Spleen (tissue), 11 donors: ENCODE measurements at regions not wholly inside any gene's neighbourhood (a gene's known extent, or its start where the extent isn't known, plus 50 kb on each side); places are given as distances from the start of the nearest gene placed in this dataset.

Experiments
- DNase-seq: peaks from one replicate; pipeline ENCODE4 v3.0.0-alpha.2; 2020
- H3K27ac ChIP-seq, 8 donors: fragments of 200-600 bp; sonication (generic) in 7 of 8; 1 replicate in 4 of 8; 2 replicates in 4 of 8; pipeline versions ENCODE4 v1.5.0 to v1.8.0; 2016 to 2021; ENCODE audit warnings: inconsistent platforms in 4 of 8, mild to moderate bottlenecking in 4 of 8, moderate library complexity in 1 of 8
- H3K27me3 ChIP-seq, 7 donors: fragments of 200-600 bp; sonication (generic) in 6 of 7; replicated peaks in 1 of 7; 1 replicate in 4 of 7; 2 replicates in 3 of 7; pipeline versions ENCODE4 v1.5.0 to v1.8.0; 2016 to 2021; ENCODE audit warnings: inconsistent platforms in 3 of 7, mild to moderate bottlenecking in 1 of 7
- H3K36me3 ChIP-seq, 6 donors: fragments of 200-600 bp; sonication (generic) in 5 of 6; 1 replicate in 4 of 6; 2 replicates in 2 of 6; pipeline versions ENCODE4 v1.5.0 to v1.8.0; 2016 to 2021; ENCODE audit warnings: inconsistent platforms in 2 of 6
- H3K4me1 ChIP-seq, 6 donors: fragments of 200-600 bp; sonication (generic) in 5 of 6; 1 replicate in 3 of 6; 2 replicates in 3 of 6; pipeline versions ENCODE4 v1.5.0 to v1.8.0; 2016 to 2021; ENCODE audit warnings: inconsistent platforms in 3 of 6
- H3K4me3 ChIP-seq, 8 donors: fragments of 200-600 bp; sonication (generic) in 7 of 8; 1 replicate in 4 of 8; 2 replicates in 4 of 8; pipeline versions ENCODE4 v1.5.0 to v1.8.0; 2016 to 2021; ENCODE audit warnings: inconsistent platforms in 4 of 8, mild to moderate bottlenecking in 4 of 8, moderate library complexity in 2 of 8
- H3K9me3 ChIP-seq, 8 donors: fragments of 200-600 bp; sonication (generic) in 7 of 8; 1 replicate in 4 of 8; 2 replicates in 4 of 8; pipeline versions ENCODE4 v1.5.0 to v1.8.0; 2016 to 2021; ENCODE audit warnings: inconsistent platforms in 4 of 8
- CTCF ChIP-seq, 11 experiments: fragments of 200-600 bp in 7 of 11; fragments of 450-650 bp in 4 of 11; sonication (generic) in 4 of 11; IDR thresholded peaks in 8 of 11; conservative IDR thresholded peaks in 3 of 11; 1 replicate in 7 of 11; 2 replicates in 4 of 11; pipeline versions ENCODE4 v1.4.0 to v1.8.0; 2016 to 2021; ENCODE audit warnings: antibody characterized with exemption in 11 of 11, inconsistent platforms in 4 of 11, mild to moderate bottlenecking in 1 of 11
- POLR2A ChIP-seq, 3 donors: fragments of 450-650 bp; IDR thresholded peaks; one replicate each; pipeline ENCODE4 v1.5.1; 2017; ENCODE audit warnings: antibody characterized with exemption in 3 of 3, mild to moderate bottlenecking in 1 of 3
- POLR2AphosphoS5 ChIP-seq, 3 donors: sonication (generic); formaldehyde crosslinking; IDR thresholded peaks; one replicate each; pipeline ENCODE4 v1.5.1; 2017; ENCODE audit warnings: antibody characterized with exemption in 3 of 3
- WGBS, 5 donors: extraction: QIAGEN DNeasy Blood & Tissue Kit in 3 of 5; methylation state at CpG; one replicate each; pipeline versions ENCODE4 v1.1.5 to v1.1.7; 2013 to 2018; 5-methylcytosine and 5-hydroxymethylcytosine counted together
- intact Hi-C: fragments of 100-400 bp; cut with DNase I; formaldehyde crosslinking; loops from one replicate; pipeline ENCODE4 v1.15.0; 2023; ENCODE audit warnings: low total_unique reads
- donor health status: healthy with polysubstance abuse.
- donor health status: DM: no; HTN: no; CAD: no; lungs with moderate emphysema.
- donor health status: DM: no; HTN: no; CAD: no.
- donor health status: Bipolar disorder and iron deficiency.
- donor health status: healthy.
- donor health status: DM: no; HTN: no; CAD: no.
- donor health status: DM: yes; HTN: yes; CAD: no.

GRCh38 chr13:89568746-89569145 lies 1778.7 kb upstream of the MIR17HG start:
- DNase-seq = no peak
- Histone ChIP-seq H3K9me3 (peaks cover 0 to 29% (median 5%) of the 10 kb centered on the region in 8 donors), H3K27ac (no peak overlapping the region), H3K27me3 (no peaks in the 10 kb centered on the region), H3K4me1 (no peaks in the 10 kb centered on the region), H3K36me3 (no peaks in the 10 kb centered on the region), H3K4me3 (no peak overlapping the region)
- 67 to 92% (median 86%) methylated on average over 2 of the region's 2 CpGs for WGBS, 5 donors
- intact Hi-C loops = no loop called here
- TF ChIP-seq POLR2AphosphoS5 (IDR thresholded peaks at IDR 0.05) = no peak
- no peak for TF ChIP-seq POLR2A (IDR thresholded peaks at IDR 0.05)

GRCh38 chr13:89571676-89572075 lies 1775.8 kb upstream of the MIR17HG start:
- no peaks in the 10 kb centered on the region for H3K27me3 ChIP-seq
- no peak overlapping the region for H3K4me3 ChIP-seq
- intact Hi-C loops = no loop called here
- no peaks in the 10 kb centered on the region for H3K36me3 ChIP-seq
- H3K27ac ChIP-seq = no peak overlapping the region
- TF ChIP-seq CTCF (IDR thresholded peaks at IDR 0.05 in 8 of 11, conservative IDR thresholded peaks at IDR 0.05 in 3 of 11) (no peak), POLR2AphosphoS5 (IDR thresholded peaks at IDR 0.05) (no peak), POLR2A (IDR thresholded peaks at IDR 0.05) (no peak)
- H3K9me3 ChIP-seq = peaks cover 0 to 29% (median 5%) of the 10 kb centered on the region in 8 donors
- no peak for DNase-seq
- H3K4me1 ChIP-seq = no peaks in the 10 kb centered on the region

GRCh38 chr13:89574077-89574476 lies 1773.4 kb upstream of the MIR17HG start:
- H3K4me3 ChIP-seq = no peak overlapping the region
- peaks cover 0 to 29% (median 5%) of the 10 kb centered on the region in 8 donors for H3K9me3 ChIP-seq
- H3K27ac ChIP-seq = no peak overlapping the region
- no peaks in the 10 kb centered on the region for H3K4me1 ChIP-seq
- no peak for DNase-seq
- intact Hi-C loops = no loop called here
- H3K27me3 ChIP-seq = no peaks in the 10 kb centered on the region
- no peaks in the 10 kb centered on the region for H3K36me3 ChIP-seq
- TF ChIP-seq CTCF (IDR thresholded peaks at IDR 0.05 in 8 of 11, conservative IDR thresholded peaks at IDR 0.05 in 3 of 11) = no peak
- no peak for TF ChIP-seq POLR2A (IDR thresholded peaks at IDR 0.05)
- TF ChIP-seq POLR2AphosphoS5 (IDR thresholded peaks at IDR 0.05) = no peak

DNA sequence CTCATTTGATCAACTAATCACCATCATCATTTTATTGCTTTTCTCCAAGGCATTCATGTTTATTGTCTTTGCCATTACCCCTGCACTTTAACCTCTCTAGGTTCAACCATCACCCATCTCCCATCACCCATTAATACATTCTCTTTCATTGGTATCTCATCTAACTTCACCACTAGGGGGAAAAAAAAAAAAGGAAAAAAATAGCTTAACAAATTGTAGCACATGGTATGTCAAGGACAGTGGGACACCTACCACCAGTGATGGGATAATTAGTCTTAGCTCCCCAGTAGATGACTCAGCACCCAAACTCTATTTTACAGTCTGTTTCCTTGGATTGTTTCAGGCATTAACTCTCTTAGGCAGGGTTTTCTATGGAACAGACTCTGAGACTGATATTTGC lies 1770.2 kb upstream of the MIR17HG start:
- intact Hi-C loops = no loop called here
- peaks cover 0 to 12% (median 1%) of the 10 kb centered on the region in 8 donors for H3K9me3 ChIP-seq
- no peak overlapping the region for H3K4me3 ChIP-seq
- H3K4me1 ChIP-seq = no peaks in the 10 kb centered on the region
- TF ChIP-seq POLR2AphosphoS5 (IDR thresholded peaks at IDR 0.05) (no peak), POLR2A (IDR thresholded peaks at IDR 0.05) (no peak), CTCF (IDR thresholded peaks at IDR 0.05 in 8 of 11, conservative IDR thresholded peaks at IDR 0.05 in 3 of 11) (no peak)
- no peak for DNase-seq
- no peaks in the 10 kb centered on the region for H3K36me3 ChIP-seq
- H3K27ac ChIP-seq = no peak overlapping the region
- no peaks in the 10 kb centered on the region for H3K27me3 ChIP-seq

- intact Hi-C loops = no loop called here
- Histone ChIP-seq H3K36me3 (no peaks in the 10 kb centered on the region), H3K4me1 (no peaks in the 10 kb centered on the region), H3K9me3 (peaks cover 0 to 5% (median 0%) of the 10 kb centered on the region in 8 donors), H3K27ac (no peak overlapping the region), H3K4me3 (no peak overlapping the region), H3K27me3 (no peaks in the 10 kb centered on the region)
- no peak for TF ChIP-seq POLR2A (IDR thresholded peaks at IDR 0.05)
- 50 to 74% (median 54%) methylated on average over 2 of the region's 2 CpGs for WGBS, 5 donors
- DNase-seq = no peak
Measured at GRCh38 chr13:89584058-89584620, 1763.3 kb upstream of the MIR17HG start.
